Stimulated activated CD4-positive, alpha-beta T cell treated with anti-CD3 and anti-CD28 coated beads, Interleukin-12 subunit alpha, Interleukin-12 subunit beta, amount 100 ng/mL, for 4 hours (primary cell): ENCODE measurements at regions not wholly inside any gene's neighbourhood (a gene's known extent, or its start where the extent isn't known, plus 50 kb on each side); places are given as distances from the start of the nearest gene placed in this dataset.
"Not testable (repeated sequence)": the region's sequence is repeated elsewhere in the genome, so short reads cannot be mapped to it uniquely, and the experiment has no call there.

Source experiments
- DNase-seq: peaks from one replicate; pipeline ENCODE4 v3.0.0-alpha.2; 2020

GRCh38 chr4:112060212-112060611, 85.0 kb upstream of the FAM241A start:
- DNase-seq = no peak

GRCh38 chr4:112061207-112061817, 83.9 kb upstream of the FAM241A start:
- DNase-seq = no peak

GRCh38 chr4:112063260-112063659, 82.0 kb upstream of the FAM241A start:
- no peak for DNase-seq

- no peak for DNase-seq
Measured at GRCh38 chr4:112069110-112069509, 76.1 kb upstream of the FAM241A start.

- DNase-seq = no peak
Measured at GRCh38 chr4:112073181-112073580, 72.1 kb upstream of the FAM241A start.

- DNase-seq = no peak
Measured at GRCh38 chr4:112075129-112075753, 70.0 kb upstream of the FAM241A start.

- DNase-seq = no peak
Measured at GRCh38 chr4:112075906-112076305, 69.3 kb upstream of the FAM241A start.

- DNase-seq = no peak
Measured at GRCh38 chr4:112076919-112077608, 68.2 kb upstream of the FAM241A start.

- DNase-seq = no peak
Measured at GRCh38 chr4:112077743-112078142, 67.5 kb upstream of the FAM241A start.

GRCh38 chr4:112082954-112083586, 62.2 kb upstream of the FAM241A start:
- DNase-seq = no peak

GRCh38 chr4:112083587-112084347, 61.5 kb upstream of the FAM241A start:
- DNase-seq = no peak

GRCh38 chr4:112085156-112086035, 59.9 kb upstream of the FAM241A start:
- no peak for DNase-seq

- no peak for DNase-seq
Measured at GRCh38 chr4:112086036-112086434, 59.2 kb upstream of the FAM241A start.

GRCh38 chr4:112086661-112087060, 58.6 kb upstream of the FAM241A start:
- DNase-seq = not testable (repeated sequence)

GRCh38 chr4:112092330-112092729, 52.9 kb upstream of the FAM241A start:
- DNase-seq = not testable (repeated sequence)

GRCh38 chr4:112093636-112094202, 51.5 kb upstream of the FAM241A start:
- DNase-seq = no peak

GRCh38 chr4:112094330-112094729, 50.9 kb upstream of the FAM241A start:
- no peak for DNase-seq
